ENCODE measurements at regions not wholly inside any gene's neighbourhood (a gene's known extent, or its start where the extent isn't known, plus 50 kb on each side); places are given as distances from the start of the nearest gene placed in this dataset.
A peak's percentile ranks its signal among the peaks of the same experiment; 100 is the strongest.

DNA sequence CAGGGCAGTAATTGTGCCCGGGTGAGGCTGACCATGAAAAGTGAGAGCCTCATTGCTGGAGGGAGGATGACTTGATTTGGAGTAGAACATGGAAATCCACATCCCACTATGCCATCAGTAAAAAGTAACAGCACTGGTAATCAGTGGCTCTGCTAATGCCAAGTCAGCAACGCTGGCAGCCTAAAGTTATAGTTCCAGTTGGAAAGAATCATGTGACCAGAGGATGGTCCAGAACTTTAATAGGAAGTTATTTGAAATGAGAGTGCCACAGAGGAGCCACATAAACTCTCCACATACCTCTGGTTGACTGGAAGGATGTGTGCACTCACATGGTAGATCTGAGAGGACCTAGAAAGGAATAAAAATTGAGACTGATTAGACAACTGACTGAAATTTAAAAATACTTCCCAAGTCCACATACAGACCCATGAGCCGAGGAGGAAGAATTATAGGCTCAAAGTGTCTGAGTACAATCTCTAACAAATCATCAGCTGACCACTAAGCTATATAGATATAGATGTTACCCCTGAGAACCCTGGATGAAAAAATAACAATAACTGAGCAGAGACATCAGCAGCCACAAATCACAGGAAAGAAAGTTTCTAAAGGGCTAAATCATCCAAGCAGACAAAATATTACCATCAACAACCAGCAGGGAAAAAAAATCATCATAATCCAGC, 346.8 kb downstream of the STK39 start:
- no peak for DNase-seq

DNA sequence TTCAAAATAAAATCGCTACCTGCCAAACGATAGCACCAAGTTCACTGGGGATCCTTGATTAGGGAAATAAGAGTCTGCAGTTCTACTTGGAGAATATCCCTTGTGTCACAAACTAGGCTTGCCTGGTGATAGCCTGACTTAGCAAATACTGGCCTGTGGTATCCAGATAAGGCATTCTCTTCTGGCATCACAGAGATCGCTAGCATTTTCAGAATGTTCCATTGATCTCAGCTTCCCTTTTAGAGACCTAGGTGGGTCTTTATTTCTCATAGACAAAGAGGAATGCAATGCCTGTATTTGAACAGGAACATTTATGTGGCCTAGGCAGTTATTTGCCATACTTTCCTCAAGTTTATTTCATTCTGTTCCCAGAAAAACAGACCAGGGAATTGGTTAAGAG, 349.1 kb downstream of the STK39 start:
- DNase-seq, result no peak

DNA sequence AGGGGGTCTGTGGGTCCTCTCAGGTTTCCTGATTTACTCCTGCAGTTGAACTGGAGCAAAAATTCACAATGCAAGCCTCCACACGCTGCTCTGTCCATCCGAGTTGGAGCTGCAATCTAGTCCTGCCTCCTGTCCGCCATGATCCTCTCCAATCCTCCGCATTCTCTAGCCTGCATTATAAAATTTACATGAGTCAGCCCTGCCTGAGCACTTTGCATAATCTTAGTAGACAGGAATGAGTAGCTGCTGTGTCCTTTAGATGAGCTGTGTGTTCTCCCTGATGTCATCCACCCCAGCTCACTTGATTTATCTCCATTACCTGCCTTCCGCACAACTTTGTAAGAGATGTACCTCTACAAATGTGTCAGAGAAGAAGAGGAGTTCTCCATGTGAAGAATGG, 355.6 kb downstream of the STK39 start:
- DNase-seq, result no peak

- no peak for DNase-seq
Measured at GRCh38 chr2:167890739-167891138, 356.7 kb downstream of the STK39 start.

DNA sequence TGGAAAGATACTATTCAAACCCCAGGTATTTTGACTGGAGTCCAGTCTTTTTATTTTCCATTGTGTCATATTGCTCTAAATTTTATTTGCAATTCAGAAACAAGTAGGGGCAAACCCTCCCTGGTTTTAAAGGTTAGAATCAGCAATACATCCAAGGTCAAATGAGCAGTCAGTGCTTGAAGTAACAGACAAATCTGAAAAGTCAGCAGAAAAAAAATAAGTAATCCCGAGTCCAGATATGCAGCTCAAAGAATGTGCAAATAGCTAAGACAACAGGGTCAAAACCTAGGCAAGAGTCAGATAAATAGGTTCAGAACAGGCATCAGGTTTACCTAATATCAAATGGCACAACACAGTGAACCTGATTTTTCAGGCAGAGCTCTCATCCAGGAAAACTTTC, 367.0 kb downstream of the STK39 start:
- DNase-seq, result no peak

DNA sequence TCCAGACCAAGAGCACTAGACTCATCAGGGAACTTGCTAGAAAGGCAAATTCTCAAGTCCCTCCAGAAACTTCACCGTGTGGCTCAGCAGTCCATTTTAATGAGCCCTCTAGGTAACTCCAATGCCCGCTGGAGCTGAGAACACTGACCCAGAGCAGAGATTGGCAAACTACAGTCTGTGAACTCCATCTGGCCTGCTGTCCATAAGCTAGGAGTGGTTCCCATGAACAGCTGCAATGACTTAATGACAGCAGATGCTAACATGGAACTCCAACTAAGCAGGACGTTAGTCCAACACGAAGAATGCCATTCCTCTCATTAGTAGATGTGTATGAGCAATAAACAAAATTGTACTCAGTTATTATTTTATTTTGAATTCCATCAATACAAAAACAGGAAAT, 371.9 kb downstream of the STK39 start:
- DNase-seq, result no peak

GRCh38 chr2:167874812-167875211, 372.6 kb downstream of the STK39 start:
- no peak for DNase-seq

DNA sequence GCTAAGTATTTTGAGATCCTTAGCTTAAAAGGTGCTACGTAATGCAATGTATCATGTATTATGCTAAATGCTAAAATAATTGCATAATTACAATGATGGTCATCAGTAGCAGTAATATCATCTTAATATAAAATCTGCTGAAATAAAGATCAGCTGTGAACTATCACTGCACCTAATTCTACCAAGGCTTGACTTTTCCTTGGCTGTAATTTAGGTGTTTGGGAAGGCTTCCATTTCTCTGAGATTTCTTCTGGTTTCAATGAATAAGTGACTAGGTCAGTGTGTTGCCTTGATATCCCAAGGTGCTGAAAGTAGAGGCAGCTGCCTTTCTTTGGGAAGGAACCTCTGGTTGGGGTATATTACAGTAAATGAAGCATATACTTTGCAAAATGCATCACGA, 376.1 kb downstream of the STK39 start:
- no peak for DNase-seq

DNA sequence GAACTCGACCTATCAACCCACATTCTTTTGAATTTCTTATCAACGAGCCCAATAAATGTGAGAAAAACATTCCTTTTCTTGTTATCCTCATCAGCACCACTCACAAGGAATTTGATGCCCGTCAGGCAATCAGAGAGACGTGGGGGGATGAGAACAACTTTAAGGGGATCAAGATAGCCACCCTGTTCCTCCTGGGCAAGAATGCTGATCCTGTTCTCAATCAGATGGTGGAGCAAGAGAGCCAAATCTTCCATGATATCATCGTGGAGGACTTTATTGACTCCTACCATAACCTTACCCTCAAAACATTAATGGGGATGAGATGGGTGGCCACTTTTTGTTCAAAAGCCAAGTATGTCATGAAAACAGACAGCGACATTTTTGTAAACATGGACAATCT, 378.2 kb downstream of the STK39 start:
- no peak for DNase-seq

GRCh38 chr2:167863377-167863776, 384.0 kb downstream of the STK39 start:
- DNase-seq, result no peak

- no peak for DNase-seq
Measured at GRCh38 chr2:167862782-167863181, 384.6 kb downstream of the STK39 start.

GRCh38 chr2:167862296-167862695, 385.1 kb downstream of the STK39 start:
- DNase-seq, result no peak

DNA sequence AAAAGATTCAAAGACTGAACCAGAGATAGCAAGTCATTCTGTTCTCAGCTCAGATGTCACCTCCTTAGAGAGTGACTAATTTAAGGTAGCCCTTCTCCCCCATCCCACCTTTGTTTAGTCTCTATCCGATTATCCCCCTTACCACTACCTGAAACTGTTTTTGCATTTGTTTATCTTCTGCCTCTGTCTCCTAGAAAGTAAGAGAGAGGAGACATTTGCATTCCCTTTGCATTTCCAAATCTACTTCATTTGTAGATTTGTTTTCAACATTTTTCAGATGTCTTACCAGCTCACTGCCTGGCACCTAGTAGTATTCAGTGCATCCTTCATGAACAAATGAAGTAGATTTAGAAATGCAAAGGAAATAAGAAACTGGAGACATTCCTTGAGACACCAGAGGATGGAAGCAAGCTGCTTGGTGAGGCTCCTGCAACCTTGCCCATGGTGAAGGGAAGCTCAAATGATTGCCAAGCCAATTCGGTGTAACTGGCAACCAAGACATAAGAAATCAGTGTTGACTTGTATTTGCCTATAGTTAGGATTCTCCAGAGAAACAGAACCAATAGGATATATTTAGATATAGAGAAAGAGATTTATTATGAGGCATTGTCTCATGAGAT, 385.7 kb downstream of the STK39 start:
- DNase-seq, result no peak

DNA sequence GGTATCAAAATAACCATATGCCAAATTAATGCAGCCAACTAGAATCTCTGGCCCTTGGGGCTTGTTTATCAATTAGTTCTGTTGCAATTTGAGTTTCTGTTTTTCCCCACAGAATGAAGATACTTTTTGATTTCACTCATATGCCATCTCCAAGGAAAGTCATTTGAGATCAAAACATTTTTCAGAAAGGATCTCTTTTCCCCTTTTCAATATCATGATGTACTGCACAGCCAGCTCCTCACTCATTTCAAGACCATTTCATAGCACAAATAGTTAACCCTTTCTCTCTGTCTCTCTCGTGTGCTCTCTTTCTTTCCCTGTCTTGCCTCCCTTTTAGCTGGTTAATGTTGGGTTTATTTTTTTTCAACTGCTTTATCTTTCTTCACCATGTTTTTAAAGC, 387.3 kb downstream of the STK39 start:
- DNase-seq, result no peak

DNA sequence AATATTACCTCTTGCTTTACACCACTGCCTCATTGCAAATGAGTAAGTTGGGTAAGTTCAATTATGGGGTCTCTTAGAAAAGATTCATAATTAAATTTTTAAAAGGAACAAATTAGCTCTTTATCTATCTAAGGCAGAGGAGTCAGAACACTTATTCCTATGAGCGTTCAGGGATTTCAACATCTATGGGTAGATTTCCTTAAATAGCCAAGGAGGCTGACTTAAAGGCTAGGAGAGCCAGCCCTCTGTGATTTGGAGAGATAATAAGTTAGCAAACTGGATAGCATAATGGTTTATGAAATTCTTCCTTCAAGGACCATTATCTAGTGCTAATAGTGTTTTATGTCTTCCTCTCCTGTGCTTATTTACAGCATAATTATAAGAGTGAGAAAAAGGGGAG, 387.7 kb downstream of the STK39 start:
- DNase-seq, result no peak

GRCh38 chr2:167858086-167858485, 389.3 kb downstream of the STK39 start:
- no peak for DNase-seq

GRCh38 chr2:167857416-167857815, 390.0 kb downstream of the STK39 start:
- peak in 1 of 2 donors; percentile 58 for DNase-seq

DNA sequence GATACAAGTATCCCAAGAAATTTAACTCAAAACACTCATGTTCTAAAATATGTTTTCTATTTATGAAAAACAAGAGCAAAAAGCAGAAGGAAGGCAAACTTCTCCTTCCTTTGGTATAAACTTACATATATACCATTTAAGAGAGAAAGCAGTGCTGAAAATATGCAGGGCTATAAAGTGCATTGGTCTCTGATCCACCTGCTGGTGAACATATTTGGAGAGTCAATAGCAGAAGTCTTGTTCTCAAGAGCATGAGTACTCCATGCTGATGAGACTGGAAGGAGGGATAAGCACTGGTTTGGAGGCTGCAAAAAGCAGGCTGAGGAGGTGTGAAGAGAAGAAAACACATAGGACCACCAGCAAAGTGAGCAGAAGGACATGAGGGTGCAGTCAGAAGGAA, 391.2 kb downstream of the STK39 start:
- no peak for DNase-seq

DNA sequence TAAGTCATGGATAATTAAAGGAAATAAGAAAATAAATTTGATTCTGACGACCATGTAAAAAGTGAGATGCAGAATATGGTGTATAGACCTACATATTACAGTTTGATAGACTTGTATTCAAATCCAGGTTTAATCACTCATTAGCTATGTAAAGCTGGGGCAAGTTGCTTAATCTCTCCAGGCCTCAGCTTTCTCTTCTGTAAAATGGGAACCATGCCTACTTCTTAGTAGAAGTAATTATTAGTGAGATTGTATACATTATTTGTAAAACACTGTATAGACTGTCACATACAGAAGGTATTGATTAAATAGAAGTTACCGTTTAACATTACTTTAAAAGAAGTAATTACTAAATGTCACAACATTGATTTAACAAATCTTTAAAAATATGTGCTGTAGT, 392.2 kb downstream of the STK39 start:
- no peak for DNase-seq

DNA sequence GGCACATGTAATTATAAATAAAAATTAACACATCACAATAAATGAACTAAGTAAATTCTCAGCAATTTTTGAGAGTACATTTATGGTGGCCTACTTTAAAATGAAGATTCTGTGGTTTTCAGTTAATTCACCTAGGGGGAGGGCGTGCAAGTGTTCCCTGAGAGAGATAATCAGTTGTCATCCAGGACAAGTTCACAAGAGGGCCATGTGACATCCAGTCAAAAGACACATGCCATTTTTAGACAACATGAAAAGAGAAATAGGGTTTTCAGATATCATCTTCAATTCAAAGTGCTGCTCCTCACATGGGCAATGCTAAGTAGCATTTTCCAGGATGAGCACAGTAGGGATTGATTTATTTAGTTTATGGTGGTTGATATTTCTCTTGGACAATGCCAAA, 393.7 kb downstream of the STK39 start:
- no peak for DNase-seq

GRCh38 chr2:167851876-167852275, 395.5 kb downstream of the STK39 start:
- DNase-seq, result no peak

GRCh38 chr2:167851323-167851860, 396.0 kb downstream of the STK39 start:
- DNase-seq, result no peak

DNA sequence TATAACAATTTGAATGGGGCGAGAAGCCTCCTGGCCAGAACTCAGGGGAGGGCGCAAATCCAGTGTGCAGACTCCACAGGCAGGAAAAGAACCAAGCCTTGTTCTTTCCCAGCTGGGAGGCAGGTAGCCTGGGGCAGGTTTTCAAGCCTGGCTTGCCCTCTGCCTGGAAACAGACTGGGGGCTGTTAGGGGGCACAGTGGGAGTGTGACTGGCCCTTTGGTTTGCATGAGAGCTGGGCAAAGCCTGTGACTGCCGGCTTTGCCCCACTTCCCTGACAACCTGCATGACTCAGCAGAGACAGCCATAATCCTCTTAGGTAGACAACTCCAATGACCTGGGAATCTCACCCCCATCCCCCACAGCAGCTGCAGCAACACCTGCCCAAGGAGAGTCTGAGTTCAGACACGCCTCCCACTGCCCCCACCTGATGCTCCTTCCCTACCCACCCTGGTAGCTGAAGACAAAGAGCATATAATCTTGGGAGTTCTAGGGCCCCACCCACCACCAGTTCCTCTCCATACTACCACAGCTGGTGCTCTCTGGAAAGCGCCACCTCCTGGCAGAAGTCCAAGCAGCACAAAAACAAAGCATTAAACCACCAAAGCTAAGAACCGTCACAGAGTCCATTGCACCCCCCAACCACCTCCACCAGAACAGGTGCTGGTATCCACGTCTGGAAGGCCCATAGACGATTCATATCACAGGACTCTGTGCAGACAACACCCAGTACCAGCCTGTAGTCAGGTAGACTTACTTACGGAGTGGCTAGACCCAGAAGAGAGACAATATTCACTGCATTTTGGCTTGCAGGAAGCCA, 402.5 kb downstream of the STK39 start:
- DNase-seq, result no peak

DNA sequence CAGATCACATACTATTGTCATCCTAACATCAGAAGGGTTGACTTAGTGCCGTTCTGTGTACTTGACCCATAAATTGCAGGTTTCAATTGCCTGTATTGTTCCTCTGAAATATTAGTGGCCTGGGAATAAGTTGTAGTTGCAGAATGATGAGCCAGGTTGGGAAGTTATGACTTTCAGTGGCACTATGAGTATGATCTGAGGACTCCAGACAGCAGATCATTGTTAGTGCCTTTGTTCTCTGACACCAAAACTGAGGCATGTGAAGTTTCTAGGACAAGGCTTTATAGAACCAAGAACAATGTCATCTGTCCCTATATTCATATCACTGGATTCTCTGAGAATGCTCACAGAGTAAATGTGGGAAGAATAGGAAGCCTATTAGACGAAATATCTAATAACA, 403.7 kb downstream of the STK39 start:
- no peak for DNase-seq
